Heart left ventricle (tissue), 16 donors: ENCODE measurements at regions not wholly inside any gene's neighbourhood (a gene's known extent, or its start where the extent isn't known, plus 50 kb on each side); places are given as distances from the start of the nearest gene placed in this dataset.

Source experiments
- ATAC-seq, 4 donors: fragments of 200-7000 bp; cut with Tn5 transposase; one replicate each; pipeline ENCODE4 v1.9.1; 2020 to 2022; ENCODE audit warnings: moderate library complexity in 4 of 4, mild to moderate bottlenecking in 3 of 4, moderate number of reproducible peaks in 1 of 4
- DNase-seq, 5 donors: peaks; one replicate each; pipeline ENCODE4 v3.0.0-alpha.2; 2020
- H3K27ac ChIP-seq, 12 donors: fragments of 200-600 bp; sonication (generic) in 4 of 12; one replicate each; pipeline versions ENCODE4 v1.5.0 to v1.8.0; 2016 to 2022; ENCODE audit warnings: mild to moderate bottlenecking in 2 of 12
- H3K27me3 ChIP-seq, 9 donors: fragments of 200-600 bp; sonication (generic) in 2 of 9; one replicate each; pipeline versions ENCODE4 v1.5.1 to v1.8.0; 2016 to 2022; ENCODE audit warnings: mild to moderate bottlenecking in 3 of 9
- H3K36me3 ChIP-seq, 9 donors: fragments of 200-600 bp; sonication (generic) in 2 of 9; one replicate each; pipeline versions ENCODE4 v1.5.0 to v1.8.0; 2018 to 2022; ENCODE audit warnings: mild to moderate bottlenecking in 2 of 9
- H3K4me1 ChIP-seq, 12 donors: fragments of 200-600 bp; sonication (generic) in 4 of 12; one replicate each; pipeline versions ENCODE4 v1.5.0 to v1.8.0; 2016 to 2022; ENCODE audit warnings: mild to moderate bottlenecking in 3 of 12
- H3K4me3 ChIP-seq, 12 donors: fragments of 200-600 bp; sonication (generic) in 4 of 12; one replicate each; pipeline versions ENCODE4 v1.5.0 to v1.8.0; 2017 to 2022; ENCODE audit warnings: mild to moderate bottlenecking in 9 of 12, moderate library complexity in 4 of 12
- H3K9me3 ChIP-seq, 12 donors: fragments of 200-600 bp; sonication (generic) in 4 of 12; one replicate each; pipeline versions ENCODE4 v1.5.0 to v1.8.0; 2016 to 2022; ENCODE audit warnings: mild to moderate bottlenecking in 1 of 12
- CTCF ChIP-seq, 12 donors: fragments of 200-600 bp; sonication (generic) in 4 of 12; IDR thresholded peaks; one replicate each; pipeline versions ENCODE4 v1.5.0 to v1.8.0; 2018 to 2022; ENCODE audit warnings: antibody characterized with exemption in 12 of 12, mild to moderate bottlenecking in 5 of 12
- POLR2A ChIP-seq, 2 donors: fragments of 450-650 bp; IDR thresholded peaks; one replicate each; pipeline ENCODE4 v1.6.1; 2017; ENCODE audit warnings: antibody characterized with exemption in 2 of 2, mild to moderate bottlenecking in 2 of 2, moderate library complexity in 2 of 2
- WGBS, 4 donors: extraction: QIAGEN DNeasy Blood & Tissue Kit in 2 of 4; methylation state at CpG; one replicate each; pipeline versions ENCODE4 v1.1.5 to v1.1.7; 2013 to 2018; 5-methylcytosine and 5-hydroxymethylcytosine counted together
- intact Hi-C, 10 donors: fragments of 100-400 bp; cut with DNase I; formaldehyde crosslinking; loops; one replicate each; pipeline versions ENCODE4 v1.11.1 to v1.14.2; 2022
- donor health status: ischemic (EF 13 %, LVEDD 7.1; RV severe dilation, severe dysfunction).
- donor health status: healthy with polysubstance abuse.
- donor health status: DM: no; HTN: yes; CAD: no.
- donor health status: DM: no; HTN: no; CAD: no.
- donor health status: ischemic (EF 25% LVEDD 6.9; RV normal size, moderate dysfunction).
- donor health status: ischemic (EF 25% LVEDD 5.7; RV mildly dilated, moderate dysfunction).
- donor health status: healthy.
- donor health status: DM: yes; HTN: yes; CAD: no.
- donor health status: ischemic (EF 35%, LVEDD 5.7; RV mildly dilated, moderate dysfunction).
- donor health status: nonischemic (EF 11% LVEDD 7.7; RV severe dilation, severe dysfunction).
- donor health status: DM: yes; HTN: yes; CAD: no.
- donor health status: PGD.
- donor health status: ischemic (EF 29% LVEDD 5.4; RV normal size, mild dysfunction).
- donor health status: nonischemic (EF 23%, LVEDD 6.1; RV moderate dilation, normal function).

- no peak for DNase-seq
- ATAC-seq: no peak
- Histone ChIP-seq H3K27me3 (peaks cover 0 to 27% (median 3%) of the 10 kb centered on the region in 9 donors), H3K4me3 (no peak overlapping the region), H3K4me1 (no peaks in the 10 kb centered on the region), H3K27ac (no peak overlapping the region), H3K36me3 (no peaks in the 10 kb centered on the region), H3K9me3 (no peaks in the 10 kb centered on the region)
- WGBS, 4 donors: 70 to 80% (median 77%) methylated on average over 3 of the region's 3 CpGs
- no peak for TF ChIP-seq CTCF (IDR thresholded peaks at IDR 0.05)
- TF ChIP-seq POLR2A (IDR thresholded peaks at IDR 0.05): no peak
- intact Hi-C loops: no loop called here
Measured at GRCh38 chr2:176959614-176960013, 253.0 kb upstream of the HNRNPA3 start.

GRCh38 chr2:176960061-176960460 is 252.5 kb upstream of the HNRNPA3 start:
- Histone ChIP-seq H3K27ac (no peak overlapping the region), H3K4me3 (no peak overlapping the region), H3K27me3 (peaks cover 0 to 31% (median 3%) of the 10 kb centered on the region in 9 donors), H3K36me3 (no peaks in the 10 kb centered on the region), H3K4me1 (no peaks in the 10 kb centered on the region), H3K9me3 (no peaks in the 10 kb centered on the region)
- intact Hi-C loops: no loop called here
- TF ChIP-seq CTCF (IDR thresholded peaks at IDR 0.05) (no peak), POLR2A (IDR thresholded peaks at IDR 0.05) (no peak)
- ATAC-seq: no peak
- DNase-seq: no peak
- WGBS, 4 donors: 82 to 88% (median 84%) methylated on average over 2 of the region's 2 CpGs

DNA sequence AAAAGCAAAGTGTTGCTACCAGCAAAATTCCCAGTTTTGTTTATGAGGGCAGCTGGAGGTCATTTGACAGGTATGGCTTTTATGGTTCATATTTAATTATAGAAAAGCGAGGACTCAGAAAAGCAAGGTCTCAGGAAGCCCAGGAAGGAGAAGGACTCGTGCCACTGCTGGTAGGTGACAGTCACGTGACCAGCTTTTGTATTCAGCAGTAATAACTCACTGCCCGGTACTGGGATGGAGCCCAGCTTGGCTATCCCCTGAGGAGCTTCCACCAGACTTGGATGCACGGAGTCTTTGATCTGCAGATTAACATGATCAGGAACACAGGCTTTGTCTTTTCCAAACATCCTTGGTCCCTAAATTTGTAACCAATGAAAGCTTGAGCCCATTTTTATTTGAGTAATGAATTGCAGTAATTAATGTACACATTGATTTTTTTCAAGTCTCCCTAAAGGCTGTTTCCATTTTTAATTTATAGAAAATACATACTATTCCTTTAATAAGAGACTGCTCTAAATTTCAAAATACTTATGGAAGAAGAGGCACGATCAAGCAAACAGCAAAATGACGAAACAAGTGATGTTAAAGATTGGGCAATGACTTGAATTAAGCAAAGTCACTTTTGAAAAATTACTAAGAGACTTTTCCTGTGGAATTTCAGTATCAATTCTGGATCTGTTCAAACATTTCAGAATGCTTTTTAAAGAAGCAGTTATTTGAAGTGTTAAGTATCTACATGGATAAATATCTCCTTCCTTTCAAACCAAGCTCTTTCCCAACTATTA is 251.7 kb upstream of the HNRNPA3 start:
- peaks cover 0 to 31% (median 3%) of the 10 kb centered on the region in 9 donors for H3K27me3 ChIP-seq
- 56 to 63% (median 58%) methylated on average over 7 of the region's 7 CpGs for whole genome bisulfite sequencing, 4 donors
- intact Hi-C loops: no loop called here

More for the DNA sequence above, 251.7 kb upstream of the HNRNPA3 start:
- H3K4me1 ChIP-seq: no peaks in the 10 kb centered on the region
- no peaks in the 10 kb centered on the region for H3K9me3 ChIP-seq
- no peaks in the 10 kb centered on the region for H3K36me3 ChIP-seq
- no peak overlapping the region for H3K27ac ChIP-seq
- no peak overlapping the region for H3K4me3 ChIP-seq
- TF ChIP-seq CTCF (IDR thresholded peaks at IDR 0.05): no peak
- TF ChIP-seq POLR2A (IDR thresholded peaks at IDR 0.05): no peak
- DNase-seq: no peak
- ATAC-seq: no peak
